22Rv1 (cell line): ENCODE measurements at regions not wholly inside any gene's neighbourhood (a gene's known extent, or its start where the extent isn't known, plus 50 kb on each side); places are given as distances from the start of the nearest gene placed in this dataset.

ENCODE experiments used
- ZFX ChIP-seq: fragments of 450-650 bp; IDR thresholded peaks from 2 replicates; pipeline ENCODE4 v1.6.1; 2017; ENCODE audit warnings: antibody characterized with exemption, borderline replicate concordance
- TF ChIP-seq, protein P1 (sequence below): fragments of 450-650 bp; IDR thresholded peaks from 2 replicates; pipeline ENCODE4 v1.5.1; 2017; ENCODE audit warnings: mild to moderate bottlenecking

DNA sequence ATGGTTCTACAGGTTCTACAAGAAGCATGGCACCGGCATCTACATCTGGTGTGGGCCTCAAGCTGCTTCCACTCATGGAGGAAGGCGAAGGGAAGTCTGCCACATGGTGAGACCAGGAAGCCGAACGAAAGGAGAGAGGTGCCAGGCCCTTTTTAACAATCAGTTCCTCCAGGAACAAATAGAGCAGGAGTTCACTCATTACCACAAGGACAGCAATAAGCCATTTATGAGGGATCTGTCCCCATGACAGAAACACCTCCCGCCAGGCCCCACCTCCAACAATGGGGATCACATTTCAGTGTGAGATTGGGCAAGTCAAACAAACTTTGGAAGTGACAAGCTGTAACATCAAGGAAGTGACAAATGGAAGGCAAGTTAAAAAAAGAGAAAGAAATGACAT, 95.5 kb upstream of the PTPN3 start:
- TF ChIP-seq, protein P1, sequence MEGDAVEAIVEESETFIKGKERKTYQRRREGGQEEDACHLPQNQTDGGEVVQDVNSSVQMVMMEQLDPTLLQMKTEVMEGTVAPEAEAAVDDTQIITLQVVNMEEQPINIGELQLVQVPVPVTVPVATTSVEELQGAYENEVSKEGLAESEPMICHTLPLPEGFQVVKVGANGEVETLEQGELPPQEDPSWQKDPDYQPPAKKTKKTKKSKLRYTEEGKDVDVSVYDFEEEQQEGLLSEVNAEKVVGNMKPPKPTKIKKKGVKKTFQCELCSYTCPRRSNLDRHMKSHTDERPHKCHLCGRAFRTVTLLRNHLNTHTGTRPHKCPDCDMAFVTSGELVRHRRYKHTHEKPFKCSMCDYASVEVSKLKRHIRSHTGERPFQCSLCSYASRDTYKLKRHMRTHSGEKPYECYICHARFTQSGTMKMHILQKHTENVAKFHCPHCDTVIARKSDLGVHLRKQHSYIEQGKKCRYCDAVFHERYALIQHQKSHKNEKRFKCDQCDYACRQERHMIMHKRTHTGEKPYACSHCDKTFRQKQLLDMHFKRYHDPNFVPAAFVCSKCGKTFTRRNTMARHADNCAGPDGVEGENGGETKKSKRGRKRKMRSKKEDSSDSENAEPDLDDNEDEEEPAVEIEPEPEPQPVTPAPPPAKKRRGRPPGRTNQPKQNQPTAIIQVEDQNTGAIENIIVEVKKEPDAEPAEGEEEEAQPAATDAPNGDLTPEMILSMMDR: no peak
- no peak for TF ChIP-seq ZFX
